A549 (cell line): ENCODE measurements at regions not wholly inside any gene's neighbourhood (a gene's known extent, or its start where the extent isn't known, plus 50 kb on each side); places are given as distances from the start of the nearest gene placed in this dataset.

ENCODE experiments used
- ATAC-seq, 2 experiments: fragments of 200-7000 bp in 1 of 2; fragments of >200 bp in 1 of 2; cut with Nextera tagmentation in 1 of 2; cut with Tn5 transposase in 1 of 2; 3 replicates each; pipeline versions ENCODE4 v1.8.0 to v1.9.1; 2018 to 2020; ENCODE audit warnings: mild to moderate bottlenecking in 1 of 2, moderate library complexity in 1 of 2
- CTCF ChIA-PET: fragments of 300-600 bp; sonication (Branson Sonifier 250); formaldehyde crosslinking; extraction: SDS; loops from one replicate; lab custom pipeline; 2021; ENCODE audit warnings: antibody characterized with exemption, inconsistent platforms; lab: Yijun Ruan, JAX
- POLR2A ChIA-PET: fragments of 350-600 bp; formaldehyde crosslinking; extraction: SDS; loops from one replicate; lab custom pipeline; 2021; ENCODE audit warnings: antibody characterized with exemption, inconsistent platforms; lab: Yijun Ruan, JAX
- DNase-seq, 2 experiments: peaks; one replicate each; pipeline versions ENCODE4 v3.0.0 to v3.0.0-alpha.2; 2011 to 2016; ENCODE audit warnings: low read depth in 1 of 2, low spot score in 1 of 2
- FAIRE-seq: peaks from 2 replicates; lab custom pipeline; 2011; peaks lifted over from hg19 to GRCh38; lab: Jason Lieb, UNC
- H3K27ac ChIP-seq, 2 experiments: fragments of >200 bp; sonication (Bioruptor Twin); formaldehyde crosslinking; 3 replicates each; pipeline ENCODE4 v1.5.1; 2016 to 2017
- H3K4me1 ChIP-seq: fragments of >200 bp; sonication (Bioruptor Twin); formaldehyde crosslinking; 3 replicates; pipeline ENCODE4 v1.6.1; 2016
- H3K4me2 ChIP-seq: fragments of >200 bp; sonication (Bioruptor Twin); formaldehyde crosslinking; 3 replicates; pipeline ENCODE4 v1.6.1; 2016
- H3K4me3 ChIP-seq: fragments of >200 bp; sonication (Bioruptor Twin); formaldehyde crosslinking; 3 replicates; pipeline ENCODE4 v1.5.1; 2016
- H3K9me3 ChIP-seq: fragments of >200 bp; sonication (Bioruptor Twin); formaldehyde crosslinking; 3 replicates; pipeline ENCODE4 v1.6.1; 2016
- EHF ChIP-seq: fragments of 250-450 bp; sonication (Bioruptor Pico); IDR thresholded peaks from 2 replicates; pipeline ENCODE4 v1.5.0; 2020; ENCODE audit warnings: mild to moderate bottlenecking
- FOSB ChIP-seq: fragments of 250-450 bp; sonication (Bioruptor Pico); IDR thresholded peaks from 2 replicates; pipeline ENCODE4 v1.5.0; 2020; ENCODE audit warnings: mild to moderate bottlenecking, moderate library complexity
- FOXS1 ChIP-seq: fragments of 250-450 bp; sonication (Bioruptor Pico); IDR thresholded peaks from 2 replicates; pipeline ENCODE4 v1.5.0; 2020; ENCODE audit warnings: mild to moderate bottlenecking, moderate library complexity
- HOXB13 ChIP-seq: fragments of 250-450 bp; sonication (Bioruptor Pico); IDR thresholded peaks from 2 replicates; pipeline ENCODE4 v1.5.0; 2020; ENCODE audit warnings: low read depth, mild to moderate bottlenecking, moderate library complexity
- MAFK ChIP-seq: fragments of 450-650 bp; IDR thresholded peaks from 2 replicates; pipeline ENCODE4 v1.6.1; 2014; ENCODE audit not compliant: partially characterized antibody
- NFE2L2 ChIP-seq: fragments of 150-350 bp; conservative IDR thresholded peaks from 2 replicates; pipeline ENCODE4 v1.6.1; 2014; ENCODE audit warnings: low read length
- NR3C1 ChIP-seq: fragments of >200 bp; sonication (Bioruptor Twin); formaldehyde crosslinking; IDR thresholded peaks from 3 replicates; pipeline ENCODE4 v1.6.1; 2017
- POLR2A ChIP-seq: IDR thresholded peaks from 2 replicates; pipeline ENCODE4 v1.6.1; 2012; ENCODE audit warnings: mild to moderate bottlenecking, low read length
- POLR2AphosphoS2 ChIP-seq: conservative IDR thresholded peaks from 2 replicates; pipeline ENCODE4 v1.6.1; 2012; ENCODE audit warnings: low read length, improper control_type of control experiment, inconsistent platforms
- RCOR1 ChIP-seq: fragments of 150-350 bp; IDR thresholded peaks from 2 replicates; pipeline ENCODE4 v1.6.1; 2014; ENCODE audit warnings: antibody characterized with exemption, low read length, low read depth
- SREBF2 ChIP-seq: fragments of 450-650 bp; IDR thresholded peaks from 2 replicates; pipeline ENCODE4 v1.6.1; 2014; ENCODE audit warnings: mild to moderate bottlenecking, moderate library complexity
- ZC3H11A ChIP-seq: fragments of 450-650 bp; IDR thresholded peaks from 2 replicates; pipeline ENCODE4 v1.6.1; 2014; ENCODE audit warnings: antibody characterized with exemption, mild to moderate bottlenecking
- ZSCAN20 ChIP-seq: fragments of 250-450 bp; sonication (Bioruptor Pico); IDR thresholded peaks from 2 replicates; pipeline ENCODE4 v1.8.0; 2022; ENCODE audit warnings: mild to moderate bottlenecking, moderate library complexity
- WGBS: methylation state at CpG from one replicate; pipeline ENCODE4 v1.1.6; 2017; ENCODE audit errors: missing lambda C conversion rate; 5-methylcytosine and 5-hydroxymethylcytosine counted together
- TF ChIP-seq, protein P1 (sequence below): IDR thresholded peaks from 2 replicates; pipeline ENCODE4 v1.6.1; 2012
- TF ChIP-seq, protein P2 (sequence below): IDR thresholded peaks from 2 replicates; pipeline ENCODE4 v1.6.1; 2012
- TF ChIP-seq, protein P3 (sequence below): fragments of 250-450 bp; sonication (Bioruptor Pico); IDR thresholded peaks from 2 replicates; pipeline ENCODE4 v1.5.0; 2021; ENCODE audit warnings: mild to moderate bottlenecking, moderate library complexity, borderline replicate concordance
- TF ChIP-seq, protein P4 (sequence below): IDR thresholded peaks from 2 replicates; pipeline ENCODE4 v1.6.1; 2012; ENCODE audit warnings: low read depth, borderline replicate concordance

DNA sequence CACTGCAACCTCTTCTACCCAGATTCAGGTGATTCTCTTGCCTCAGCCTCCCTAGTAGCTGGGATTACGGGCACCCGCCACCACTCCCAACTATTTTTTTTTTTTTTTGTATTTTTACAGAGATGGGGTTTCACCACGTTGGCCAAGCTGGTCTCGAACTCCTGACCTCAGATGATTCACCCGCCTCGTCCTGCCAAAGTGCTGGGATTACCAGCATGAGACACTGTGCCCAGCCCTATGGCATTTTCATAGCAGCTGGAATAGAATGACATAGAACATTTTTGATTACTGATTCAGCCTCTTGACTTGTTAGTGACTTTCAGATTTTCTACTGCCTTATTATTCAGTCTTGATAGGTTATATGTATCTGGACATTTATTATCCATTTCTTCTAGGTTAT lies 1046.2 kb downstream of the AMY1C start:
- no peaks in the 10 kb centered on the region for H3K4me1 ChIP-seq
- no peak for TF ChIP-seq ZSCAN20 (CRISPR knock-in tag)
- TF ChIP-seq FOSB (CRISPR knock-in tag), result no peak
- TF ChIP-seq SREBF2, result no peak
- no peak for TF ChIP-seq ZC3H11A
- TF ChIP-seq HOXB13 (CRISPR knock-in tag), result no peak
- TF ChIP-seq, protein P1, sequence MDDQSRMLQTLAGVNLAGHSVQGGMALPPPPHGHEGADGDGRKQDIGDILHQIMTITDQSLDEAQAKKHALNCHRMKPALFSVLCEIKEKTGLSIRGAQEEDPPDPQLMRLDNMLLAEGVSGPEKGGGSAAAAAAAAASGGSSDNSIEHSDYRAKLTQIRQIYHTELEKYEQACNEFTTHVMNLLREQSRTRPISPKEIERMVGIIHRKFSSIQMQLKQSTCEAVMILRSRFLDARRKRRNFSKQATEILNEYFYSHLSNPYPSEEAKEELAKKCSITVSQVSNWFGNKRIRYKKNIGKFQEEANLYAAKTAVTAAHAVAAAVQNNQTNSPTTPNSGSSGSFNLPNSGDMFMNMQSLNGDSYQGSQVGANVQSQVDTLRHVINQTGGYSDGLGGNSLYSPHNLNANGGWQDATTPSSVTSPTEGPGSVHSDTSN, result no peak
- TF ChIP-seq POLR2A, result no peak
- TF ChIP-seq EHF (CRISPR knock-in tag), result no peak
- TF ChIP-seq FOXS1 (CRISPR knock-in tag), result no peak
- TF ChIP-seq NFE2L2, result no peak
- TF ChIP-seq NR3C1, result no peak
- no peak for TF ChIP-seq MAFK
- TF ChIP-seq, protein P2, sequence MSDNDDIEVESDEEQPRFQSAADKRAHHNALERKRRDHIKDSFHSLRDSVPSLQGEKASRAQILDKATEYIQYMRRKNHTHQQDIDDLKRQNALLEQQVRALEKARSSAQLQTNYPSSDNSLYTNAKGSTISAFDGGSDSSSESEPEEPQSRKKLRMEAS, result no peak
- H3K27ac ChIP-seq, result no peak overlapping the region
- FAIRE-seq (no peak), ATAC-seq (no peak), DNase-seq (no peak)
- H3K4me3 ChIP-seq, result no peak overlapping the region
- ChIA-PET CTCF (no interaction called here), POLR2A (no interaction called here)
- H3K9me3 ChIP-seq, result no peaks in the 10 kb centered on the region
- WGBS, result 2% methylated on average over 6 of the region's 6 CpGs
- H3K4me2 ChIP-seq, result no peak overlapping the region

DNA sequence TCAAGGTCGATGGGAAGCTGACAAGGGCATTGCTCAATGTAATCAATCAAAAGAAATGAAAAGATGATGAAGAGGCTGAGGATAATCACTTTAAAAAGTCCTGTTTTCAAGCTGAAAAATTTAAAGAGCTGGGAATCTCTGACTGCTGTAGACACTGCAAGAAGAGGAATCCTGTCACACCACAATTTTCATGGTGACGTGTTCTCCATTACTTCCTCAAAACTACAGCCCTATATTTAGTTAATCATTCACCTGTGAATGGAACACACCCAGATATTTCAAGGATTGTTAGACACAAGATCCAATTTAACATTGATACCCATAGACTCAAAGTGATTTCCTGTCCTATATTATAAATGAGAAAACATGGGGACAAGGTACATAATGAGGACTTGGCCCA lies 1048.3 kb downstream of the AMY1C start:
- no peak for DNase-seq
- Histone ChIP-seq H3K4me2 (no peak overlapping the region), H3K27ac (no peak overlapping the region), H3K9me3 (no peaks in the 10 kb centered on the region), H3K4me3 (no peak overlapping the region), H3K4me1 (no peaks in the 10 kb centered on the region)
- TF ChIP-seq, protein P3, sequence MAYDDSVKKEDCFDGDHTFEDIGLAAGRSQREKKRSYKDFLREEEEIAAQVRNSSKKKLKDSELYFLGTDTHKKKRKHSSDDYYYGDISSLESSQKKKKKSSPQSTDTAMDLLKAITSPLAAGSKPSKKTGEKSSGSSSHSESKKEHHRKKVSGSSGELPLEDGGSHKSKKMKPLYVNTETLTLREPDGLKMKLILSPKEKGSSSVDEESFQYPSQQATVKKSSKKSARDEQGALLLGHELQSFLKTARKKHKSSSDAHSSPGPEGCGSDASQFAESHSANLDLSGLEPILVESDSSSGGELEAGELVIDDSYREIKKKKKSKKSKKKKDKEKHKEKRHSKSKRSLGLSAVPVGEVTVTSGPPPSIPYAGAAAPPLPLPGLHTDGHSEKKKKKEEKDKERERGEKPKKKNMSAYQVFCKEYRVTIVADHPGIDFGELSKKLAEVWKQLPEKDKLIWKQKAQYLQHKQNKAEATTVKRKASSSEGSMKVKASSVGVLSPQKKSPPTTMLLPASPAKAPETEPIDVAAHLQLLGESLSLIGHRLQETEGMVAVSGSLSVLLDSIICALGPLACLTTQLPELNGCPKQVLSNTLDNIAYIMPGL (CRISPR knock-in tag), result no peak
- TF ChIP-seq RCOR1 (no peak), EHF (CRISPR knock-in tag) (no peak), POLR2AphosphoS2 (no peak)
- TF ChIP-seq, protein P4, sequence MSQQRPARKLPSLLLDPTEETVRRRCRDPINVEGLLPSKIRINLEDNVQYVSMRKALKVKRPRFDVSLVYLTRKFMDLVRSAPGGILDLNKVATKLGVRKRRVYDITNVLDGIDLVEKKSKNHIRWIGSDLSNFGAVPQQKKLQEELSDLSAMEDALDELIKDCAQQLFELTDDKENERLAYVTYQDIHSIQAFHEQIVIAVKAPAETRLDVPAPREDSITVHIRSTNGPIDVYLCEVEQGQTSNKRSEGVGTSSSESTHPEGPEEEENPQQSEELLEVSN, result no peak
- no peak for ATAC-seq
- ChIA-PET CTCF (no interaction called here), POLR2A (no interaction called here)
- 9% methylated on average over 2 of the region's 2 CpGs for WGBS
- no peak for FAIRE-seq

DNA sequence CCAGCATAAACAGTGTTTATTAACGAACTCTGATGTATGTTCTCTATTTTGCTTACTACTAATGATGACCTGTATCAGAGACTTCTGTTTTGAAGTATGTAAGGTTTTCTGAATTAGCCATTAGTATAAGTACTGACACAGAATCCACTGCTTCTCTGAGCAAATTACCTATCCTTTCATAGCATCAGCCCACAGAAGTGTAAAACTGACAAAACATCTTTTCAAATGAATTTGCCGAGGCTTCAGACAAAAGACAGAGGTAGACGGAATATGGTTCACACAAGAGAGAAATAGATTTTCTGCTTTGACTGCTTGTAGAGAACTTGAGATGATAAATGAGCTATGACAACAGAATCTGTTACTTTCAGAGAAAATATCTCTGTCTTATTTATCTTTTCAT lies 1051.6 kb downstream of the AMY1C start:
- 45% methylated on average over 3 of the region's 3 CpGs for WGBS
- POLR2A ChIA-PET, result no interaction called here
- TF ChIP-seq, protein P3 (CRISPR knock-in tag), result no peak
- TF ChIP-seq, all 56 proteins: peak for 0
- no peak overlapping the region for H3K27ac ChIP-seq
- H3K4me1 ChIP-seq, result no peaks in the 10 kb centered on the region
- H3K4me2 ChIP-seq, result no peak overlapping the region
- CTCF ChIA-PET, result no interaction called here
- no peak for FAIRE-seq
- H3K9me3 ChIP-seq, result no peaks in the 10 kb centered on the region
- DNase-seq, result no peak
- no peak for ATAC-seq
- H3K4me3 ChIP-seq, result no peak overlapping the region
